Pancreas (tissue), 10 donors: ENCODE measurements at regions not wholly inside any gene's neighbourhood (a gene's known extent, or its start where the extent isn't known, plus 50 kb on each side); places are given as distances from the start of the nearest gene placed in this dataset.
A peak's percentile ranks its signal among the peaks of the same experiment; 100 is the strongest.

ENCODE experiments used
- ATAC-seq, 4 donors: fragments of 200-7000 bp; cut with Tn5 transposase; one replicate each; pipeline versions ENCODE4 v1.8.0 to v1.9.1; 2020; ENCODE audit warnings: mild to moderate bottlenecking in 4 of 4, moderate library complexity in 4 of 4
- DNase-seq, 6 donors: peaks; one replicate each; pipeline ENCODE4 v3.0.0-alpha.2; 2020
- FAIRE-seq: peaks from 2 replicates; lab custom pipeline; 2012; peaks lifted over from hg19 to GRCh38; lab: Jason Lieb, UNC
- H3K27ac ChIP-seq, 4 donors: fragments of 200-600 bp; sonication (generic); 1 replicate in 3 of 4; 2 replicates in 1 of 4; pipeline versions ENCODE4 v1.5.0 to v1.8.0; 2020
- H3K27me3 ChIP-seq, 4 donors: fragments of 200-600 bp; one replicate each; pipeline ENCODE4 v1.8.0; 2021
- H3K36me3 ChIP-seq, 3 donors: fragments of 200-600 bp; sonication (generic) in 1 of 3; one replicate each; pipeline versions ENCODE4 v1.5.0 to v1.8.0; 2020 to 2021
- H3K4me1 ChIP-seq, 3 donors: fragments of 200-600 bp; one replicate each; pipeline ENCODE4 v1.8.0; 2021
- H3K4me3 ChIP-seq, 4 donors: fragments of 200-600 bp; sonication (generic) in 2 of 4; one replicate each; pipeline versions ENCODE4 v1.5.0 to v1.8.0; 2020 to 2021
- H3K9me3 ChIP-seq, 4 donors: fragments of 200-600 bp; one replicate each; pipeline ENCODE4 v1.8.0; 2021
- whole genome bisulfite sequencing, 2 donors: extraction: QIAGEN DNeasy Blood & Tissue Kit; methylation state at CpG; one replicate each; pipeline ENCODE4 v1.1.7; 2013; 5-methylcytosine and 5-hydroxymethylcytosine counted together
- intact Hi-C, 3 donors: fragments of 100-400 bp; cut with DNase I; formaldehyde crosslinking; loops; one replicate each; pipeline versions ENCODE4 v1.11.1 to v1.14.2; 2022
- TF ChIP-seq, protein P1 (sequence below), 4 donors: fragments of 200-600 bp; sonication (generic) in 3 of 4; IDR thresholded peaks; one replicate each; pipeline versions ENCODE4 v1.5.0 to v1.8.0; 2021; ENCODE audit warnings: antibody characterized with exemption in 4 of 4
- donor health status: healthy with polysubstance abuse.
- donor health status: DM: no; HTN: no; CAD: no; lungs with moderate emphysema.
- donor health status: DM: no; HTN: no; CAD: no.
- donor health status: control.
- donor health status: control.
- donor health status: Bipolar disorder and iron deficiency.
- donor health status: DM: yes; HTN: yes; CAD: no.
- donor health status: DM: no; HTN: no; CAD: no.
- donor health status: DM: no; HTN: no; CAD: no.
- donor health status: DM: yes; HTN: yes; CAD: no.

DNA sequence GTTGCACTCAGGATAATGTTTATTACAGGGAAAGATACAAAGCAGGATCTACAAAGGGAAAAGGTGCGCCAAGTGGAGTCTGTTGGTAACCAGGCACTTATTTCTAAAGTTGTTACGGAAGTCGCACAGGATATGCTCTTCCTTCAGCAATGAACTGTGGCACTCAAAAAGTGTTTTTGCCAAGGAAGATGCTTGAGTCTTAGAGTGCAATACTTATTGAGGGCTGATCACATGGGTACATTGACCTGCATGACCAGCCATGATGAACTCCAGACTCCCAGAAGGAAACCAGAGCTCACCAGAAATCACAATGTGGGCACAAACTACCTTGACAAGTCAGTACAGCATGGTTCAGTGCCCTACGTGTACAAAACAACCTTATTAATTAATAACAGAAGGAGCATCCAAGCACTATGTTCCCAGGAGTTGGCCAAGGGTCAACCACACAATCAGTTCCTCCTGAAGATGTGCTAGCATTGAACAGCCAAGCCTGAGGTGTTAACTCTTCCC lies 270.7 kb upstream of the TFAP2D start:
- no peaks in the 10 kb centered on the region for H3K9me3 ChIP-seq
- ATAC-seq (no peak), FAIRE-seq (no peak), DNase-seq (no peak)
- whole genome bisulfite sequencing, 2 donors: 70 to 85% methylated on average over 4 of the region's 4 CpGs
- H3K27ac ChIP-seq: no peak overlapping the region
- H3K4me3 ChIP-seq: no peak overlapping the region
- H3K4me1 ChIP-seq: no peaks in the 10 kb centered on the region
- intact Hi-C loops: no loop called here
- no peaks in the 10 kb centered on the region for H3K36me3 ChIP-seq
- no peaks in the 10 kb centered on the region for H3K27me3 ChIP-seq
- TF ChIP-seq, protein P1, sequence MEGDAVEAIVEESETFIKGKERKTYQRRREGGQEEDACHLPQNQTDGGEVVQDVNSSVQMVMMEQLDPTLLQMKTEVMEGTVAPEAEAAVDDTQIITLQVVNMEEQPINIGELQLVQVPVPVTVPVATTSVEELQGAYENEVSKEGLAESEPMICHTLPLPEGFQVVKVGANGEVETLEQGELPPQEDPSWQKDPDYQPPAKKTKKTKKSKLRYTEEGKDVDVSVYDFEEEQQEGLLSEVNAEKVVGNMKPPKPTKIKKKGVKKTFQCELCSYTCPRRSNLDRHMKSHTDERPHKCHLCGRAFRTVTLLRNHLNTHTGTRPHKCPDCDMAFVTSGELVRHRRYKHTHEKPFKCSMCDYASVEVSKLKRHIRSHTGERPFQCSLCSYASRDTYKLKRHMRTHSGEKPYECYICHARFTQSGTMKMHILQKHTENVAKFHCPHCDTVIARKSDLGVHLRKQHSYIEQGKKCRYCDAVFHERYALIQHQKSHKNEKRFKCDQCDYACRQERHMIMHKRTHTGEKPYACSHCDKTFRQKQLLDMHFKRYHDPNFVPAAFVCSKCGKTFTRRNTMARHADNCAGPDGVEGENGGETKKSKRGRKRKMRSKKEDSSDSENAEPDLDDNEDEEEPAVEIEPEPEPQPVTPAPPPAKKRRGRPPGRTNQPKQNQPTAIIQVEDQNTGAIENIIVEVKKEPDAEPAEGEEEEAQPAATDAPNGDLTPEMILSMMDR (IDR thresholded peaks at IDR 0.05): no peak

DNA sequence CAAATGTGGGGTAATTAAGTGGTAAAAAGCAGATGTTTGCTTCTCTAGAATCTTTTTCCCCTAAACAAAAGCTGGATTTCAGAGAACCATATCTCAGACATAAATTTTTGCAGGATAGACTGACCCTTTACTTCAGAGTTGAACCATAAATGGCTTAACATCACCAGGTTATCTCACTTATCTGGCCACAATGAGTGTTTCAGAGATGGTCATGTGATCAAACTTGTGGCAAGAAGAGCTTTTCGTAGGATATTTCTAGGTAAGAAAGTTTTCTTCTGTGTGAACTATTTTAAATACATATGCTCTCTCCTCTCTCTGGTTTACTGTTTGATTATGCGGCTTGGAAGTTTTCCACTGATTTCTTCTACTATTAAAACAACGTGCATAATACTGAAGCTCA lies 270.2 kb upstream of the TFAP2D start:
- DNase-seq (no peak), ATAC-seq (no peak), FAIRE-seq (no peak)
- Histone ChIP-seq H3K4me3 (no peak overlapping the region), H3K4me1 (no peaks in the 10 kb centered on the region), H3K27me3 (no peaks in the 10 kb centered on the region), H3K27ac (no peak overlapping the region), H3K9me3 (no peaks in the 10 kb centered on the region), H3K36me3 (no peaks in the 10 kb centered on the region)
- TF ChIP-seq, protein P1 (IDR thresholded peaks at IDR 0.05): no peak
- intact Hi-C loops: no loop called here
- WGBS, 2 donors: 61 to 71% methylated on average over 3 of the region's 3 CpGs

DNA sequence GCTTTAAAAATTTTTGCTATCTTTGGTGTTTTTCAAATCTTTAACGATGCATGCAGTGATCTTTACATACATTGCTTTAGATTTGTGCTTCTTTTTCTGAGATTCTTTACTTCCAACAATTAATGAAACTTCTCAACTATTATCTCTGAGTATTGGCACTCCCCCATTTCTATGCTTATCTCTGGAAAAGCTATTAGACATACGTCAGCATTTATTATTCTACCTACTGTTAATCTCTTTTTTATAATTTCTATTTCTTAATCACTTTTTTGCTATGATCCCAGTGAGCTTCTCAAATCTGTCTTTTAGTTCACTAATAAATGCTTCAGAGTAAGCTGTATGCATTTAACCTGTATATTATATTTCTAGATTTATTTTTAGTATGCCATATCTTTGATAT lies 264.2 kb upstream of the TFAP2D start:
- no peaks in the 10 kb centered on the region for H3K4me1 ChIP-seq
- ATAC-seq (no peak), DNase-seq (no peak), FAIRE-seq (no peak)
- intact Hi-C loops: no loop called here
- H3K36me3 ChIP-seq: no peaks in the 10 kb centered on the region
- no peaks in the 10 kb centered on the region for H3K9me3 ChIP-seq
- H3K27me3 ChIP-seq: no peaks in the 10 kb centered on the region
- H3K27ac ChIP-seq: no peak overlapping the region
- TF ChIP-seq, protein P1 (IDR thresholded peaks at IDR 0.05): no peak
- WGBS, 2 donors: 42 to 45% methylated on average over 2 of the region's 2 CpGs
- H3K4me3 ChIP-seq: no peak overlapping the region

DNA sequence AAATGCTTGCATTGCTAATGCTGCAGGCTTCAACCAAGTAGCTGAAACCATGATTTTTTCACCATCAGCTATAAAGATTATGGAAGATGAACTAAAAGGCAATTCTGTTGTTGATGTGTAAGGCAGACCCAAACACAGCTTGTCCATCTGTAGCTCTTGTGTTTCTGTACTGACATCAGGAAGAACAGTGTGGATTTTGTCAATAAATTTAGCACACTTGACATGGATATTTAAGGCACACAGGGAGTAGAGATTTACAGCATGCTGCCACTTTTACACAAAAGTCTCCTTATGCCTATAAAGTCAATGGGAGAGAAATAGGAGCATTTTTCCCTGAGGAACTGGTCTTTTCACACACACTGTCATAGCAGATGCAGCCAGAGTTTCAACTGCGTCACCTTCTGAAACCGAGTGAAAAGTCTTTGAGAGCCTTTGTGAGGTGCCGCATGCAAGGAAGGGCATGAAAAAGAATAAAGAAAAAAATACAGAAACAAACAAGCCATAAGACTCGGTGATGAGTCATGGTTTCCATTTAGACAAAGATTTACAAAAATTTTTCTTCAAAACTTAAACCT lies 261.4 kb upstream of the TFAP2D start:
- H3K4me3 ChIP-seq: no peak overlapping the region
- TF ChIP-seq, protein P1 (IDR thresholded peaks at IDR 0.05): no peak
- H3K36me3 ChIP-seq: no peaks in the 10 kb centered on the region
- H3K4me1 ChIP-seq: no peaks in the 10 kb centered on the region
- no peak for FAIRE-seq
- H3K27ac ChIP-seq: no peak overlapping the region
- H3K9me3 ChIP-seq: no peaks in the 10 kb centered on the region
- no peak for ATAC-seq
- no peak for DNase-seq
- intact Hi-C loops: no loop called here
- no peaks in the 10 kb centered on the region for H3K27me3 ChIP-seq
- 62 to 70% methylated on average over 4 of the region's 4 CpGs for WGBS, 2 donors

DNA sequence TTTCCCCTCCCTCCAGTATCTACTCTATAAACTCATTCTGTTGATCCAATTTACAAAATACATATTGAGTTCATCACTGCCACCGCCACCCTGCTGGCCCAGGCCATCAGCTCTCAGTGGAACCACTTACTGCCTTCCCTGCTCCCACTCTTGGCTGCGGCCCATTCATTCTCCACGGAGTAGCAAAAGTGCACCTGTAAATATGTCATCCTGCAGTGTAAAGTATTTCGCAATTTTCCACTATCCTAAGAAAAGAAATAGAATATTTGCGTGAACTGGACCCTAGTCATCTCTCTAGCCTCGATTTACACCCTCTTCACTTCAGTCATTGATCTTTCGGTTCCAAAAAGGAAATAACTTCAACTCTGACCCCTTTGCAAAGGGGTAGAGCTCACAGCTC lies 258.3 kb upstream of the TFAP2D start:
- intact Hi-C loops: no loop called here
- 55 to 70% methylated on average over 7 of the region's 7 CpGs for WGBS, 2 donors
- Histone ChIP-seq H3K4me1 (no peaks in the 10 kb centered on the region), H3K4me3 (no peak overlapping the region), H3K27me3 (no peaks in the 10 kb centered on the region), H3K9me3 (no peaks in the 10 kb centered on the region), H3K27ac (no peak overlapping the region), H3K36me3 (no peaks in the 10 kb centered on the region)
- no peak for FAIRE-seq
- TF ChIP-seq, protein P1 (IDR thresholded peaks at IDR 0.05): no peak
- peak in 1 of 4 donors; percentile 11 for ATAC-seq
- no peak for DNase-seq
